H1 (cell line): ENCODE measurements at regions not wholly inside any gene's neighbourhood (a gene's known extent, or its start where the extent isn't known, plus 50 kb on each side); places are given as distances from the start of the nearest gene placed in this dataset.

Experiments
- CTCF ChIA-PET: fragments of 300-600 bp; sonication (Branson Sonifier 250); formaldehyde crosslinking; loops from one replicate; lab custom pipeline; 2021; ENCODE audit not compliant: partially characterized antibody; lab: Charles Lee
- POLR2A ChIA-PET: fragments of 300-600 bp; sonication (Branson Sonifier 250); formaldehyde crosslinking; loops from one replicate; lab custom pipeline; 2021; ENCODE audit warnings: inconsistent platforms; ENCODE audit not compliant: partially characterized antibody; lab: Charles Lee
- DNase-seq, 2 experiments: peaks; one replicate each; pipeline versions ENCODE4 v3.0.0 to v3.0.0-alpha.2; 2010 to 2022; ENCODE audit warnings: low spot score in 2 of 2, low read depth in 1 of 2, mixed read lengths in 1 of 2
- FAIRE-seq: peaks from 2 replicates; lab custom pipeline; 2011; peaks lifted over from hg19 to GRCh38; lab: Jason Lieb, UNC
- H2AFZ ChIP-seq: 2 replicates; pipeline ENCODE4 v1.8.1; 2012; ENCODE audit warnings: low read length, inconsistent platforms
- H2AK5ac ChIP-seq: 2 replicates; pipeline ENCODE4 v1.6.1; 2013; ENCODE audit warnings: low read depth, low read length
- H2BK120ac ChIP-seq: replicated peaks from 2 replicates; pipeline ENCODE3; 2013; ENCODE audit warnings: low read depth, low read length, inconsistent platforms
- H2BK12ac ChIP-seq: 2 replicates; pipeline ENCODE4 v1.6.1; 2013; ENCODE audit warnings: low read depth, low read length
- H2BK15ac ChIP-seq: 2 replicates; pipeline ENCODE4 v1.6.1; 2013; ENCODE audit warnings: low read length
- H2BK20ac ChIP-seq: 2 replicates; pipeline ENCODE4 v1.6.1; 2013; ENCODE audit warnings: low read length
- H2BK5ac ChIP-seq: 2 replicates; pipeline ENCODE4 v1.6.1; 2013; ENCODE audit warnings: low read depth, low read length
- H3K14ac ChIP-seq: 2 replicates; pipeline ENCODE4 v1.6.1; 2013; ENCODE audit warnings: inconsistent platforms; ENCODE audit not compliant: insufficient read length
- H3K18ac ChIP-seq: 2 replicates; pipeline ENCODE4 v1.6.1; 2013; ENCODE audit warnings: low read length; ENCODE audit errors: extremely low read depth
- H3K23ac ChIP-seq: 2 replicates; pipeline ENCODE4 v1.6.1; 2013; ENCODE audit warnings: inconsistent platforms; ENCODE audit not compliant: insufficient read length
- H3K23me2 ChIP-seq: 2 replicates; pipeline ENCODE4 v1.6.1; 2013; ENCODE audit warnings: low read depth, low read length
- H3K27ac ChIP-seq: 2 replicates; pipeline ENCODE4 v1.6.1; 2011; ENCODE audit warnings: low read depth, low read length, inconsistent platforms
- H3K27me3 ChIP-seq, 4 experiments: replicated peaks in 1 of 4; 1 replicate in 1 of 4; 2 replicates in 3 of 4; pipeline versions ENCODE4 v1.6.1 to v1.8.1; 2011 to 2013; ENCODE audit warnings: low read length in 3 of 4, mild to moderate bottlenecking in 3 of 4, inconsistent platforms in 2 of 4, mixed read lengths in 2 of 4, moderate library complexity in 1 of 4; ENCODE audit not compliant: control insufficient read depth in 3 of 4, insufficient read depth in 3 of 4; ENCODE audit errors: extremely low read depth in 1 of 4
- H3K36me3 ChIP-seq, 4 experiments: 2 replicates each; pipeline versions ENCODE4 v1.6.1 to v1.8.1; 2011 to 2013; ENCODE audit warnings: mild to moderate bottlenecking in 4 of 4, low read length in 3 of 4, moderate library complexity in 2 of 4, control low read depth in 1 of 4, inconsistent platforms in 1 of 4; ENCODE audit not compliant: insufficient read depth in 4 of 4, control insufficient read depth in 2 of 4
- H3K4ac ChIP-seq: replicated peaks from 2 replicates; pipeline ENCODE3; 2013; ENCODE audit warnings: low read length, low read depth, mixed read lengths, inconsistent platforms; ENCODE audit not compliant: insufficient read length
- H3K4me1 ChIP-seq, 4 experiments: replicated peaks in 1 of 4; 1 replicate in 1 of 4; 2 replicates in 3 of 4; pipeline versions ENCODE4 v1.6.1 to v1.8.1; 2011 to 2013; ENCODE audit warnings: low read length in 3 of 4, inconsistent platforms in 2 of 4, mixed read lengths in 1 of 4; ENCODE audit not compliant: insufficient read depth in 4 of 4, control insufficient read depth in 3 of 4
- H3K4me2 ChIP-seq, 2 experiments: 2 replicates each; pipeline versions ENCODE4 v1.6.1 to v1.8.1; 2011 to 2013; ENCODE audit warnings: low read depth in 2 of 2, low read length in 2 of 2, control low read depth in 1 of 2, inconsistent platforms in 1 of 2, mild to moderate bottlenecking in 1 of 2; ENCODE audit not compliant: insufficient read depth in 1 of 2
- H3K4me3 ChIP-seq, 4 experiments: fragments of 200-600, 300-600 bp in 1 of 4; sonication (generic), shearing (Covaris generic), sonication (Bioruptor Twin) in 1 of 4; 2 replicates each; pipeline versions ENCODE4 v1.5.1 to v1.8.1; 2011 to 2016; ENCODE audit warnings: low read length in 4 of 4, low read depth in 3 of 4, control low read depth in 2 of 4, inconsistent platforms in 2 of 4, mild to moderate bottlenecking in 2 of 4, mixed read lengths in 1 of 4, moderate library complexity in 1 of 4; ENCODE audit not compliant: insufficient read depth in 2 of 4; ENCODE audit errors: extremely low read depth in 1 of 4
- H3K56ac ChIP-seq: replicated peaks from 2 replicates; pipeline ENCODE3; 2013; ENCODE audit warnings: low read depth, mild to moderate bottlenecking, mixed read lengths, low read length, inconsistent platforms; ENCODE audit not compliant: insufficient read length
- H3K79me1 ChIP-seq: 2 replicates; pipeline ENCODE4 v1.6.1; 2013; ENCODE audit warnings: low read depth, low read length, control low read depth
- H3K79me2 ChIP-seq, 2 experiments: 2 replicates each; pipeline versions ENCODE4 v1.6.1 to v1.8.1; 2012 to 2013; ENCODE audit warnings: low read length in 2 of 2, mild to moderate bottlenecking in 2 of 2, inconsistent platforms in 1 of 2; ENCODE audit not compliant: insufficient read depth in 2 of 2, control insufficient read depth in 1 of 2
- H3K9ac ChIP-seq, 4 experiments: replicated peaks in 1 of 4; 1 replicate in 1 of 4; 2 replicates in 3 of 4; pipeline versions ENCODE4 v1.6.1 to v1.8.1; 2011 to 2013; ENCODE audit warnings: low read depth in 3 of 4, low read length in 3 of 4, control low read depth in 2 of 4, mild to moderate bottlenecking in 2 of 4, moderate library complexity in 2 of 4, inconsistent platforms in 1 of 4; ENCODE audit errors: extremely low read depth in 1 of 4
- H3K9me3 ChIP-seq, 2 experiments: 2 replicates each; pipeline versions ENCODE4 v1.6.1 to v1.8.1; 2012 to 2013; ENCODE audit warnings: mild to moderate bottlenecking in 2 of 2, moderate library complexity in 2 of 2, control low read depth in 1 of 2, inconsistent platforms in 1 of 2, low read depth in 1 of 2, low read length in 1 of 2, mixed read lengths in 1 of 2; ENCODE audit not compliant: insufficient read depth in 2 of 2
- H4K20me1 ChIP-seq, 2 experiments: replicated peaks in 1 of 2; 2 replicates each; pipeline versions ENCODE3 to v1.8.1; 2011 to 2013; ENCODE audit warnings: inconsistent platforms in 2 of 2, low read length in 2 of 2, mild to moderate bottlenecking in 1 of 2; ENCODE audit not compliant: insufficient read depth in 2 of 2, control insufficient read depth in 1 of 2
- H4K5ac ChIP-seq: 2 replicates; pipeline ENCODE4 v1.6.1; 2013; ENCODE audit warnings: low read length, low read depth, mixed read lengths, inconsistent platforms; ENCODE audit not compliant: insufficient read length
- H4K8ac ChIP-seq: 2 replicates; pipeline ENCODE4 v1.8.0; 2013; ENCODE audit warnings: mild to moderate bottlenecking, moderate library complexity, low read length, inconsistent platforms; ENCODE audit not compliant: insufficient read depth; ENCODE audit errors: extremely low read depth
- H4K91ac ChIP-seq: replicated peaks from 2 replicates; pipeline ENCODE3; 2013; ENCODE audit warnings: low read length, mixed read lengths, inconsistent platforms; ENCODE audit not compliant: insufficient read length
- POU5F1 ChIP-seq: IDR thresholded peaks from 2 replicates; pipeline ENCODE4 v1.6.1; 2011; ENCODE audit warnings: low read depth, mild to moderate bottlenecking, low read length, moderate library complexity
- WGBS, 2 experiments: shearing (Covaris generic) in 1 of 2; methylation state at CpG; one replicate each; pipeline versions ENCODE4 v1.1.6 to v1.1.7; 2013 to 2015; ENCODE audit warnings: low lambda C conversion rate in 2 of 2, mixed read lengths in 2 of 2, inconsistent platforms in 1 of 2, low coverage in 1 of 2, missing lambda C conversion rate in 1 of 2; ENCODE audit not compliant: insufficient replicate concordance in 2 of 2, insufficient coverage in 1 of 2, insufficient read length in 1 of 2; ENCODE audit errors: extremely low coverage in 1 of 2, missing lambda C conversion rate in 1 of 2; 5-methylcytosine and 5-hydroxymethylcytosine counted together

DNA sequence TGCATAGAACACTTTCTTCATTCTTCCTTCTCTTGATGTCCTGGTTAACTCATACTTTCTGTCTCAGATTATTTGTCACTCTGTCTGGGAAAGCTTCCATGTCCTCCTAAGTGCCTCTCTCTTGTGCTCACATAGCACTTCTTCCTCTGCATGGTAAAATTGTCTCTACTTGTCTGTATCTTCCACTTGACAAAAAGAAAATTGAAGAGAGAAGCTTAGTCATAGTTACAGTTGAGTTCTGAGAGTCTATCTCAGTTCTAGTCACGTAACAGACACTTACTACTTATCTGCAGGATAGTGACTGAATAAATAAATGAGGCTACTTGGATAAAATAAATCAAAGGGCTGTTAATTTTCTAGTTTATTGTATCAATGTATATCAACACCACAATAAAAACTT lies 458.1 kb downstream of the HTR7 start:
- Histone ChIP-seq H4K8ac (no peak overlapping the region), H3K36me3 (no peaks in the 10 kb centered on the region), H3K4me2 (no peak overlapping the region), H2BK12ac (no peak overlapping the region)
- TF ChIP-seq POU5F1, result no peak
- TF ChIP-seq, all 59 proteins: peak for 0
- no peak overlapping the region for H3K4ac ChIP-seq
- no peak overlapping the region for H2AFZ ChIP-seq
- no peak overlapping the region for H2BK120ac ChIP-seq
- H4K91ac ChIP-seq, result no peak overlapping the region
- no peak overlapping the region for H2BK20ac ChIP-seq
- H4K5ac ChIP-seq, result no peak overlapping the region
- H3K27me3 ChIP-seq, result no peaks in the 10 kb centered on the region
- no peak overlapping the region for H3K27ac ChIP-seq
- no peak overlapping the region for H3K23ac ChIP-seq
- DNase-seq, result no peak
- H3K4me1 ChIP-seq, result peaks cover 0 to 3% (median 1%) of the 10 kb centered on the region in 4 experiments; a peak in 1 of 7 replicates
- H3K9me3 ChIP-seq, result no peaks in the 10 kb centered on the region
- no peak overlapping the region for H2BK5ac ChIP-seq
- no peak overlapping the region for H3K14ac ChIP-seq
- 94% methylated on average over 1 of the region's 1 CpG; no CpG with 5 or more reads in 1 of the 2 experiments for WGBS, 2 experiments
- H4K20me1 ChIP-seq, result no peaks in the 10 kb centered on the region
- ChIA-PET POLR2A (no interaction called here), CTCF (no interaction called here)
- no peak overlapping the region for H3K56ac ChIP-seq
- no peak for FAIRE-seq
- H3K9ac ChIP-seq, result no peak overlapping the region
- no peak overlapping the region for H2BK15ac ChIP-seq
- H3K79me2 ChIP-seq, result no peaks in the 10 kb centered on the region
- no peak overlapping the region for H3K18ac ChIP-seq
- no peak overlapping the region for H3K4me3 ChIP-seq
- H3K79me1 ChIP-seq, result no peaks in the 10 kb centered on the region
- no peaks in the 10 kb centered on the region for H3K23me2 ChIP-seq
- no peak overlapping the region for H2AK5ac ChIP-seq
